ENCODE measurements at regions not wholly inside any gene's neighbourhood (a gene's known extent, or its start where the extent isn't known, plus 50 kb on each side); places are given as distances from the start of the nearest gene placed in this dataset.

GRCh38 chr12:111233786-111234185 lies 135.1 kb downstream of the PHETA1 start:
- Histone ChIP-seq H3K4me3 (ENCODE audit: low read depth, low read length) (no peak overlapping the region), H3K27me3 (ENCODE audit: control insufficient read depth, insufficient read depth, low read length) (no peaks in the 10 kb centered on the region), H3K36me3 (ENCODE audit: control insufficient read depth, insufficient read depth, low read length) (no peaks in the 10 kb centered on the region)
- TF ChIP-seq, protein P1, sequence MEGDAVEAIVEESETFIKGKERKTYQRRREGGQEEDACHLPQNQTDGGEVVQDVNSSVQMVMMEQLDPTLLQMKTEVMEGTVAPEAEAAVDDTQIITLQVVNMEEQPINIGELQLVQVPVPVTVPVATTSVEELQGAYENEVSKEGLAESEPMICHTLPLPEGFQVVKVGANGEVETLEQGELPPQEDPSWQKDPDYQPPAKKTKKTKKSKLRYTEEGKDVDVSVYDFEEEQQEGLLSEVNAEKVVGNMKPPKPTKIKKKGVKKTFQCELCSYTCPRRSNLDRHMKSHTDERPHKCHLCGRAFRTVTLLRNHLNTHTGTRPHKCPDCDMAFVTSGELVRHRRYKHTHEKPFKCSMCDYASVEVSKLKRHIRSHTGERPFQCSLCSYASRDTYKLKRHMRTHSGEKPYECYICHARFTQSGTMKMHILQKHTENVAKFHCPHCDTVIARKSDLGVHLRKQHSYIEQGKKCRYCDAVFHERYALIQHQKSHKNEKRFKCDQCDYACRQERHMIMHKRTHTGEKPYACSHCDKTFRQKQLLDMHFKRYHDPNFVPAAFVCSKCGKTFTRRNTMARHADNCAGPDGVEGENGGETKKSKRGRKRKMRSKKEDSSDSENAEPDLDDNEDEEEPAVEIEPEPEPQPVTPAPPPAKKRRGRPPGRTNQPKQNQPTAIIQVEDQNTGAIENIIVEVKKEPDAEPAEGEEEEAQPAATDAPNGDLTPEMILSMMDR (IDR thresholded peaks at IDR 0.05; ENCODE audit: insufficient read depth, low read depth, low read length), result no peak
- POLR2A ChIA-PET, result no interaction called here
- no peak for DNase-seq (ENCODE audit: low read depth)
- CTCF ChIA-PET, result no interaction called here

DNA sequence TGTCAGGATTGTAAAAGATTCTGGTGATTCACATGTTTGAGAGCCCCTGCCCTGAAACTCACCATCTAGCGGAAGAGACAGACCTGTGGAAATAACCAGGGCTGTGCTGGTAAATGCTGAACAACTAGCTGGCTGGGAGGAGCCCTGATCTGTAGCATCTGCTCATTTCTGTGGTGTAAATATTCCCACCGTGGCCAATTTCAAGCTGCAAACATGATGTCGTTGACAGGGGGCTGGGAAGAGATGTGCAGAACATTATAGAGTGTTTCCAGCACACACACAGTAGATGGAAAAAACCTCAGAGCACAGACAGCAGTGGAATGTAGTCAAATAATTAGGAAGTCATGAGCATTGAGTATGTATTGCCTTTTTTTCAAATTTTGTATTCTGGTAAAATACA lies 138.2 kb downstream of the PHETA1 start:
- POLR2A ChIA-PET, result no interaction called here
- no peaks in the 10 kb centered on the region for H3K27me3 ChIP-seq (ENCODE audit: control insufficient read depth, insufficient read depth, low read length)
- CTCF ChIA-PET, result no interaction called here
- TF ChIP-seq, protein P1 (IDR thresholded peaks at IDR 0.05; ENCODE audit: insufficient read depth, low read depth, low read length), result no peak
- no peaks in the 10 kb centered on the region for H3K36me3 ChIP-seq (ENCODE audit: control insufficient read depth, insufficient read depth, low read length)
- no peak overlapping the region for H3K4me3 ChIP-seq (ENCODE audit: low read depth, low read length)
- no peak for DNase-seq (ENCODE audit: low read depth)

GRCh38 chr12:111228916-111229666 lies 139.8 kb downstream of the PHETA1 start:
- Histone ChIP-seq H3K36me3 (ENCODE audit: control insufficient read depth, insufficient read depth, low read length) (no peaks in the 10 kb centered on the region), H3K27me3 (ENCODE audit: control insufficient read depth, insufficient read depth, low read length) (no peaks in the 10 kb centered on the region), H3K4me3 (ENCODE audit: low read depth, low read length) (no peak overlapping the region)
- CTCF ChIA-PET, result no interaction called here
- POLR2A ChIA-PET, result no interaction called here
- TF ChIP-seq, protein P1 (IDR thresholded peaks at IDR 0.05; ENCODE audit: insufficient read depth, low read depth, low read length), result no peak
- no peak for DNase-seq (ENCODE audit: low read depth)

DNA sequence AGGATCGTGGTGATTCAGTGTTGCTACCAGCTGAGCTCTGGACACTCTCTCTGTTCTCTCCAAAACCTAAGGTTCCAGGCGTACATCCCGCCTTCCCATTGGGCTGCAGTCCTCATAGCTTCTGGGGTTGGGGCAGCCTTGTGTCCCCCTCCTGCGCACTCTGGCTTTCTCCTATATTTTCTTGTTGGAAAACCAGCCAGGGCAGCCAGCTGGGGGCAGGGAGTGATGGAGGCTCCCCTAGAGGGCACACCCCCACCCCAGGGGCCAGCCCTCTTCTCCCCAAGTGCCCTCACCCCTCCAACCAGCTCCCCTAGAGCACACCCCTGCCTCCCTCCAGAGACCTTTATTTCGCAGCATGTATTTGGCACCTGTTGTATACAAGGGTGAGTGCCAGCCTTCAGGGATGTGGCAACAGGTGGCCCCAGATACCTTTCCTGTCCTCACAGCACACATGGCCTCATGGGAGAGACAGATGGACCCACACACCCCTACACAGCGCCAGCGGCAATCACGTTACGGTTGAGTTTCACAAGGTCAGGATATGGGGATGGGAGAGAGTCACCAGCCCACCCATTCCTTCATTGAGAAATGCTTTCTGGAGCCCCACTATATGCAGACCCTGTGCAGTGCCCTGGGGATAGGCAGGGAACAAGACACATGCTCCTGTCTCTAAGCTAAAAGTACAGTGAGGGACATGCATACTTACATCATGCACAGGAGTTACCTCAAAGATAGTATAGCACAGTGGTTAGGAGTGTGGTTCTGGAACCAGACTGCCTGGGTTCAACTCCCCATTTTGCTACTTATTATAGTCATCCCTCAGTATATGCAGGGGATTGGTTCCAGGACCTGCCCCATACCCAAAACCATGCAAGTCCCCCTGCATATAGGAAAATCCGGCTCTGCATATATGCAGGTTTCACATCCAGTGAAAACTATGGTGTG lies 141.1 kb downstream of the PHETA1 start:
- H3K36me3 ChIP-seq (ENCODE audit: control insufficient read depth, insufficient read depth, low read length), result no peaks in the 10 kb centered on the region
- DNase-seq (ENCODE audit: low read depth), result no peak
- POLR2A ChIA-PET, result no interaction called here
- no peak overlapping the region for H3K4me3 ChIP-seq (ENCODE audit: low read depth, low read length)
- CTCF ChIA-PET, result no interaction called here
- TF ChIP-seq, protein P1 (IDR thresholded peaks at IDR 0.05; ENCODE audit: insufficient read depth, low read depth, low read length), result no peak
- H3K27me3 ChIP-seq (ENCODE audit: control insufficient read depth, insufficient read depth, low read length), result no peaks in the 10 kb centered on the region

GRCh38 chr12:111226680-111227079 lies 142.2 kb downstream of the PHETA1 start:
- TF ChIP-seq, protein P1 (IDR thresholded peaks at IDR 0.05; ENCODE audit: insufficient read depth, low read depth, low read length), result no peak
- Histone ChIP-seq H3K36me3 (ENCODE audit: control insufficient read depth, insufficient read depth, low read length) (no peaks in the 10 kb centered on the region), H3K27me3 (ENCODE audit: control insufficient read depth, insufficient read depth, low read length) (no peaks in the 10 kb centered on the region), H3K4me3 (ENCODE audit: low read depth, low read length) (no peak overlapping the region)
- POLR2A ChIA-PET, result no interaction called here
- DNase-seq (ENCODE audit: low read depth), result no peak
- CTCF ChIA-PET, result no interaction called here
